PFSK-1 (cell line): ENCODE measurements at regions not wholly inside any gene's neighbourhood (a gene's known extent, or its start where the extent isn't known, plus 50 kb on each side); places are given as distances from the start of the nearest gene placed in this dataset.

Experiments
- FOXP2 ChIP-seq: optimal IDR thresholded peaks from 2 replicates; pipeline ENCODE3; 2011; ENCODE audit warnings: borderline replicate concordance, control low read depth, inconsistent platforms; ENCODE audit not compliant: insufficient read depth; ENCODE audit errors: extremely low read length, extremely low read depth
- POLR2AphosphoS5 ChIP-seq: IDR thresholded peaks from 2 replicates; pipeline ENCODE4 v1.6.1; 2012; ENCODE audit warnings: low read depth, mild to moderate bottlenecking, control low read depth, low read length, moderate library complexity
- REST ChIP-seq, 2 experiments: IDR thresholded peaks; 2 replicates each; pipeline versions ENCODE4 v1.6.1 to v1.8.0; 2011 to 2012; ENCODE audit warnings: low read depth in 2 of 2, low read length in 2 of 2, control low read depth in 1 of 2, inconsistent platforms in 1 of 2, mild to moderate bottlenecking in 1 of 2, moderate library complexity in 1 of 2; ENCODE audit not compliant: insufficient read depth in 1 of 2
- SIN3A ChIP-seq: IDR thresholded peaks from 2 replicates; pipeline ENCODE4 v1.6.1; 2012; ENCODE audit warnings: mild to moderate bottlenecking, low read length, moderate library complexity, borderline replicate concordance; ENCODE audit not compliant: insufficient read depth
- TAF1 ChIP-seq: IDR thresholded peaks from 2 replicates; pipeline ENCODE4 v1.6.1; 2012; ENCODE audit warnings: low read length, control low read depth, borderline replicate concordance; ENCODE audit not compliant: insufficient read depth

GRCh38 chr5:25060575-25060974 is 415.8 kb upstream of the CDH10 start:
- TF ChIP-seq SIN3A (no peak), REST (IDR thresholded peaks at IDR 0.05; ENCODE audit: insufficient read depth in 1 of 2, low read depth in 2 of 2, low read length in 2 of 2) (no peak), POLR2AphosphoS5 (no peak), TAF1 (no peak), FOXP2 (no peak)

GRCh38 chr5:25056836-25057235 is 412.1 kb upstream of the CDH10 start:
- TF ChIP-seq SIN3A = no peak
- TF ChIP-seq POLR2AphosphoS5 = no peak
- TF ChIP-seq REST (IDR thresholded peaks at IDR 0.05; ENCODE audit: insufficient read depth in 1 of 2, low read depth in 2 of 2, low read length in 2 of 2) = no peak
- TF ChIP-seq FOXP2 = no peak
- TF ChIP-seq TAF1 = no peak

GRCh38 chr5:25033658-25034057 is 388.9 kb upstream of the CDH10 start:
- TF ChIP-seq POLR2AphosphoS5 = no peak
- no peak for TF ChIP-seq REST (IDR thresholded peaks at IDR 0.05; ENCODE audit: insufficient read depth in 1 of 2, low read depth in 2 of 2, low read length in 2 of 2)
- no peak for TF ChIP-seq FOXP2
- no peak for TF ChIP-seq SIN3A
- TF ChIP-seq TAF1 = no peak

GRCh38 chr5:25029004-25029403 is 384.2 kb upstream of the CDH10 start:
- TF ChIP-seq TAF1 (no peak), FOXP2 (no peak), SIN3A (no peak)

- TF ChIP-seq TAF1 (no peak), POLR2AphosphoS5 (no peak), FOXP2 (no peak), SIN3A (no peak), REST (IDR thresholded peaks at IDR 0.05; ENCODE audit: insufficient read depth in 1 of 2, low read depth in 2 of 2, low read length in 2 of 2) (no peak)
Observed at GRCh38 chr5:25027526-25027925, 382.7 kb upstream of the CDH10 start.

GRCh38 chr5:25027061-25027460 is 382.3 kb upstream of the CDH10 start:
- TF ChIP-seq FOXP2 = no peak
- TF ChIP-seq REST (IDR thresholded peaks at IDR 0.05; ENCODE audit: insufficient read depth in 1 of 2, low read depth in 2 of 2, low read length in 2 of 2) = no peak
